ENCODE measurements at regions not wholly inside any gene's neighbourhood (a gene's known extent, or its start where the extent isn't known, plus 50 kb on each side); places are given as distances from the start of the nearest gene placed in this dataset.

GRCh38 chr4:178814908-178815307 lies 1372.7 kb upstream of the AGA start:
- Histone ChIP-seq H3K4me1 (no peaks in the 10 kb centered on the region), H3K27ac (no peak overlapping the region), H3K27me3 (no peaks in the 10 kb centered on the region), H3K36me3 (no peaks in the 10 kb centered on the region), H3K4me3 (replicated peaks in 1 of 3) (no peak overlapping the region), H3K9me3 (no peaks in the 10 kb centered on the region)
- WGBS, 2 donors: 88 to 95% methylated on average over 2 of the region's 2 CpGs
- TF ChIP-seq POLR2A (IDR thresholded peaks at IDR 0.05): no peak
- TF ChIP-seq, protein P1, sequence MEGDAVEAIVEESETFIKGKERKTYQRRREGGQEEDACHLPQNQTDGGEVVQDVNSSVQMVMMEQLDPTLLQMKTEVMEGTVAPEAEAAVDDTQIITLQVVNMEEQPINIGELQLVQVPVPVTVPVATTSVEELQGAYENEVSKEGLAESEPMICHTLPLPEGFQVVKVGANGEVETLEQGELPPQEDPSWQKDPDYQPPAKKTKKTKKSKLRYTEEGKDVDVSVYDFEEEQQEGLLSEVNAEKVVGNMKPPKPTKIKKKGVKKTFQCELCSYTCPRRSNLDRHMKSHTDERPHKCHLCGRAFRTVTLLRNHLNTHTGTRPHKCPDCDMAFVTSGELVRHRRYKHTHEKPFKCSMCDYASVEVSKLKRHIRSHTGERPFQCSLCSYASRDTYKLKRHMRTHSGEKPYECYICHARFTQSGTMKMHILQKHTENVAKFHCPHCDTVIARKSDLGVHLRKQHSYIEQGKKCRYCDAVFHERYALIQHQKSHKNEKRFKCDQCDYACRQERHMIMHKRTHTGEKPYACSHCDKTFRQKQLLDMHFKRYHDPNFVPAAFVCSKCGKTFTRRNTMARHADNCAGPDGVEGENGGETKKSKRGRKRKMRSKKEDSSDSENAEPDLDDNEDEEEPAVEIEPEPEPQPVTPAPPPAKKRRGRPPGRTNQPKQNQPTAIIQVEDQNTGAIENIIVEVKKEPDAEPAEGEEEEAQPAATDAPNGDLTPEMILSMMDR (IDR thresholded peaks at IDR 0.05): no peak
- DNase-seq: no peak
- intact Hi-C loops (cut with DNase I): no loop called here

GRCh38 chr4:178823673-178824295 lies 1381.5 kb upstream of the AGA start:
- H3K4me3 ChIP-seq (replicated peaks in 1 of 3): no peak overlapping the region
- no peak for TF ChIP-seq POLR2A (IDR thresholded peaks at IDR 0.05)
- TF ChIP-seq, protein P1 (IDR thresholded peaks at IDR 0.05): no peak
- no peaks in the 10 kb centered on the region for H3K9me3 ChIP-seq
- H3K27ac ChIP-seq: no peak overlapping the region
- H3K4me1 ChIP-seq: no peaks in the 10 kb centered on the region
- intact Hi-C loops (cut with DNase I): no loop called here
- DNase-seq: no peak
- H3K36me3 ChIP-seq: no peaks in the 10 kb centered on the region
- H3K27me3 ChIP-seq: no peaks in the 10 kb centered on the region
- 73 to 81% methylated on average over 2 of the region's 2 CpGs for WGBS, 2 donors

GRCh38 chr4:178836865-178837264 lies 1394.6 kb upstream of the AGA start:
- Histone ChIP-seq H3K4me3 (replicated peaks in 1 of 3) (no peak overlapping the region), H3K27ac (no peak overlapping the region), H3K4me1 (no peaks in the 10 kb centered on the region), H3K9me3 (no peaks in the 10 kb centered on the region), H3K27me3 (no peaks in the 10 kb centered on the region), H3K36me3 (no peaks in the 10 kb centered on the region)
- intact Hi-C loops (cut with DNase I): no loop called here
- WGBS, 2 donors: 88 to 90% methylated on average over 1 of the region's 1 CpG
- DNase-seq: no peak
- TF ChIP-seq, protein P1 (IDR thresholded peaks at IDR 0.05): no peak
- TF ChIP-seq POLR2A (IDR thresholded peaks at IDR 0.05): no peak

GRCh38 chr4:178838776-178839175 lies 1396.5 kb upstream of the AGA start:
- Histone ChIP-seq H3K4me1 (no peaks in the 10 kb centered on the region), H3K9me3 (no peaks in the 10 kb centered on the region), H3K27me3 (no peaks in the 10 kb centered on the region), H3K4me3 (replicated peaks in 1 of 3) (no peak overlapping the region), H3K27ac (no peak overlapping the region), H3K36me3 (no peaks in the 10 kb centered on the region)
- TF ChIP-seq POLR2A (IDR thresholded peaks at IDR 0.05): no peak
- TF ChIP-seq, protein P1 (IDR thresholded peaks at IDR 0.05): no peak
- intact Hi-C loops (cut with DNase I): no loop called here
- WGBS, 2 donors: 69 to 79% methylated on average over 2 of the region's 2 CpGs
- no peak for DNase-seq

GRCh38 chr4:178856139-178856800 lies 1414.0 kb upstream of the AGA start:
- intact Hi-C loops (cut with DNase I): no loop called here
- Histone ChIP-seq H3K9me3 (no peaks in the 10 kb centered on the region), H3K36me3 (no peaks in the 10 kb centered on the region), H3K27me3 (no peaks in the 10 kb centered on the region), H3K4me1 (no peaks in the 10 kb centered on the region), H3K4me3 (replicated peaks in 1 of 3) (no peak overlapping the region), H3K27ac (no peak overlapping the region)
- WGBS, 2 donors: 56 to 57% methylated on average over 4 of the region's 4 CpGs
- TF ChIP-seq, protein P1 (IDR thresholded peaks at IDR 0.05): no peak
- no peak for DNase-seq
